GM19395 (cell line): ENCODE measurements at regions not wholly inside any gene's neighbourhood (a gene's known extent, or its start where the extent isn't known, plus 50 kb on each side); places are given as distances from the start of the nearest gene placed in this dataset.

Experiments
- ATAC-seq: cut with Tn5 transposase; IDR thresholded peaks from one replicate; pipeline ENCODE4 v1.9.1; 2021; ENCODE audit warnings: mild to moderate bottlenecking, moderate library complexity; ENCODE audit not compliant: unreplicated experiment

DNA sequence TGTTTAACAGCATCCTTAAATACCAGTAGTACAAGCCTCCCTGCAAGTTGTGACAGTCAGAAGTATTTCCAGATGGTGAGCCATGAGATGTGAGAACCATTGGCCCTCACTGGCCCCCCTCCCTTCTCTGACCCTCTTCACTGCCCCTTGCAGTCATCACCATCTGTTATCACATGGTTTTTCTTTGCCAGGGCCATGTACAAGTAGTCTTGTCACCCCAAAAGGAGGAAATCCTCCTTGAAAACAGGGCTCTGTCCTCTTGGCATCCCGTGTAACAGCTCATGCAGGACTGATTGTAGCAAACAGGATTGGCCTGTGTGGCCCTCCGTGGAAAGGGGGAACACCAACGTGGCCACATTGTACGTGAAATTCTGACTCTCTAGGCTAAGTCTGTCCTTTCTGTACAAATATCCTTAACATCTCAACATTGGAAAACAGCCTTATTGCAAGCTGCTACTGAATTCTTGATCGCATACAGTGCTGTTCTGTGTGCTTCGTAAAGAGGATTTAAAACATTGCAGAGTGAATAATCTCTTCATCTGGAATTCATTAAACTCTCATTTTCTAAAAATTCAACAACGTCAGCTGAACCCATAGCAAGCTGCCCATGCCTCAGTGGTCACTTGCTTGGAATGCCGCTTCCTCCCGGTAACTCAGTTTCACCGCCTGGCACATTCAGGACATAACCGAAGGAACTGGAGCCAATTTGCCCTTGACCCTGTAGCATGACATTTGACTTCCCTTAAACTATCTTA, 171.7 kb downstream of the ATPSCKMT start:
- ATAC-seq = no peak

DNA sequence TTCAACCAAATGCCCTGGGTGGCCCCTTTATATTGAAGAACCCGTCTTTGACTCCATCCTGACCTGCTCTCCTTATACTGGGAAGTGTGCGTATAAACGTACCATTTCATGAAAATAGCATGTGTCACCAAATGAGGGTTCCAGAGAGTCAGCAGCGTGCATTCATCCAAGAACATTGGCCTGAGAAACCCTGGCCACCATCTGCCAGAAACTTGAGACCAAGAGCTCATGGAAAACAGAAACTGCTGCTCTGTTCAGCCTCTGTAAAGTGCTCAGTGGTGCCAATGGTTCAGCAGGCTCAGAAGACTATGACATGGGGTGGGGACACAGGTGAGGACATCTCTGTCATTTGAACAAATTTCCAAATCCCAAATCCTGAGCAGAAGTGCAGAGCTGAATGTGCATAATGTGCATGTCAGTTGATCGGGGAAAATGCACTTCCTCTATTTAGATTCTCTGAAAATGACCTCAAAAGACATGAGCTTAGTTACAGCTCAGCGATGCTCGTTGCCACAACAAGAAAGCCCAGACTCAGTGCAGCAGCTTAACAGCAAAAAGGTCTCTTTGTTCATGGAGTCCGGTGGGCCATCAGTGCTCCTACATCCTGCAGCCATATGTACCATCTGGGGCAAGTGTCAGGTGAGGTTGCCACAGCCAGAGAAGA, 176.1 kb downstream of the ATPSCKMT start:
- no peak for ATAC-seq

DNA sequence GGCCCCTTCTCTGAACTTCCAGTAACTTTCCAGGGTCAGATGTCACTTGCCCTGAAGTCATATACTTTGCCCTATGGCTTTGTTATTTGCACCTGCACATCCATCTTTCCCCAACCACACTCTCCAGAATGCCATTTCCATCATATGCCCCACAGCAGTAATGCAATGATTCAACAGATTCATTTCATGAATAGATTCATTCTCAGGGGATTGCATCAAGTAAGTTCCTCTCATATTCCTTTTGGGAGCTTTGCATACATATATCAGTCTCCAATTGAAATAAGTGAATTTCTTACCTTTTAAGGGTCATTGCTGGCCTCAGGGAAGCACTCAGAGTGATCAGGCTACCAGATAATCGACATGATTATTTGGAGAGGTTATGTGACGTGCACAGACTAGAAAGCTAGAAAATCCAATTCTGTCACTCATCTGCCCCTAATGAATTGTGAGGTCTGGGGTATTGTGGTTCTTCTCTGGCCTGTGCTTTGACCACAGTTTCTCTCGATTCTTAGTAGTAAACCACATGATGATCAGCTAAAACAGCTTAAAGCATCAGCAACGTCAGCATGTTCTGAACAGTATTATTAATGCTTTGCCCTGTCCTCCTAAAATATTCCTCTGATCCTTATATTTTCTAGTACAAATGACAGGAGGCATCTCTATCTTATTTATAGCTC, 179.9 kb downstream of the ATPSCKMT start:
- ATAC-seq = no peak

DNA sequence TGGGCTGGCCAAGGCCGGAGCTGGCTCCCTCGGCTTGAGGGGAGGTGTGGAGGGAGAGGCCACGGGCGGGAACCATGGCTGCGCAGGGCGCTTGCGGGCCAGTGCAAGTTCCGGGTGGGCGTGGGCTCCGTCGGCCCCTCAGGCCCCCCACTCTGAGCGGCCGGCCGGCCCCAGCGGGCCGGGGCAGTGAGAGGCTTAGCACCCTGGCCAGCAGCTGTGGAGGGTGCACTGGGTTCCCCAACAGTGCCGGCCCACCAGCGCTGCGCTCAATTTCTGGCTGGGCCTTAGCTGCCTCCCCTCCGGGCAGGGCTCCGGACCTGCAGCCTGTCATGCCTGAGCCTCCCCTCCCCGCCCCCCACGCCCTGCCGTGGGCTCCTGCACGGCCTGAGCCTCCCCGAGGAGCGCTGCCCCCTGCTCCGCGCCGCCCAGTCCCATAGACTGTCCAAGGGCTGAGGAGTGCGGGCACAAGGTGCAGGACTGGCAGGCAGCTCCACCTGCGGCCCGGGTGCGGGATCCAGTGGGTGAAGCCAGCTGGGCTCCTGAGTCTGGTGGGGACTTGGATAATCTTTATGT, 184.2 kb downstream of the ATPSCKMT start:
- ATAC-seq = no peak

DNA sequence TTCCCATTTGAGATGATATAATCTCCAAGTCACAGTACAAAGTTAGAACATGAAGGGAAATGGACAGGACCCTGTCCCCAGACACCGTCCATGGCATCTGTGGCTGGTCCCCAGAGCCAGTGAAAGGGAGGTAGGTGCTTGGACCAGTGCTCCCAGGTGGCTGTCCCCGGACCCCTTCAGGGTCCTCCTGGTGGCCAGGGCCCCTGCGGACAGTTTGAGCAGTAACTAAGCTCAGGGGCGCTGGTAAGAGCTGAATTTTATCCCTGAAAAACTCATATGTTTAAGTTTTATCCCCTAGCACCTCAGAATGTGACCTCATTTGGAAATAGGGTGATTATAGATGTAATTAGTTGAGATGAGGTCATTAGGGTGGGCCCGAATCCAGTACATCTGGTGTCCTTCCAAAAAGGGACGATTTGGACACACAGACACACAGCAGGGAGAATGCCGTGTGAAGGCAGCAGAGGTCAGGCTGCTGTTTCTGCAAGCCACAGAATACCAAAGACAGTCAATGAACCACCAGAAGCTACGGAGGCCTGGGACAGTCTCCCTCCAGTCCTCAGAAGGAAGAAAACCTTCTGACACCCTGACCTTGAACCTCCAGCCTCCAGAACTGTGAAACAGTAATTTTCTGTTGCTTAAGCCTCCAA, 185.0 kb downstream of the ATPSCKMT start:
- no peak for ATAC-seq

DNA sequence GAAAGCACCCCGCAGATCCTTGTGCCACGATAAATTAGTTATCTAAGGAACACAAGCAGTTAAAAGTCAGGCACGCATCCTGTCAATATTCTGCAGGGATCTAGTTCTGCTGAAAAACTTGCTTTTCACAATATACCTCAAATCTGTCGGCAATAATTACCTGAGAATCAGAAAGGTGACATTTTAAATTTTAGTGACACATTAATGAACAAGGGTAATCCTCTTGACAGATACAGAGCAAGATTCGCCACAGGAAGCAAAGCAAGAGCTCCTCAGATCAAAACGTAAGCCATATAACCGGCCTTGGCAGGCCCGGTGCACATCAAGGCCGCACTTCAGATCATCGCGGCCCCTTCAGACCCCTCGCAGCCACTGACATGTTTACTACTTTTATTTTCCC, 185.7 kb downstream of the ATPSCKMT start:
- ATAC-seq = no peak

DNA sequence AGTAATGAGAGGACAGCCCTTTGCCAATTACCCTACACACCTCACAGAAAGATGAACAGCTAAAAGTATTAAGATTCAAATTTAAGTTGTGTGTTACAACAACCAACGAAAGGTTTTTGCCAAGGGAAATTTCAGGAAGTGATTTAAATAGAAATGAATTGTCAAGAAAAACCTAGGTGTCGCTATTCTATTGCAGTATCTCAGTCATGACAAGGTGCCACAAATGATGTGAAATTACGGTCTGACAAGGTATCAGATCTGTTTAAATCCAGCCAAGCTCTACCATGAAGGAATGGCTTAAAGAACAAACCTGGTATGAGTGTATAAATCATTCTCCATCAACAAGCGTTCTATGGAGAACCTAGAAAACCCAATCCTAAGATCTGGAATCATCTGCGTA, 189.7 kb downstream of the ATPSCKMT start:
- no peak for ATAC-seq

DNA sequence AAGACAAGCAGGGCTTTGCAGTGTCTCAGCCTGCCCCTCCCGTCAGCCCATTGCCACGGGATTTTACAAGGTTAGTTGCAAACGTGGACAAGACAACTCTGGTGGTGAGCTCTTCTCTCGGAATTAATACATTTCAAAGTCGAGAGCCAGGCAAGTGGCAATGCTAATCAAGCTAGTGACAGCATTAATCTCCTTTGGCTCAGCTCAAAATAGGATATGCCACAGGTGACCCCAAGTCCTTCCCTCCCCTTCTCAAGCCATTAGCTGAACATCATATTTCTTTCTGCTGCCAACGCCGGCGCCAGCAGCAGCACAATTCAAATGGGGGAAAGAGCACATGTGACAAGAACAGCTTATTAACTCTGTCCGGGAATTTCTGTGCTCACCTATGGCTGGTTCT, 190.1 kb downstream of the ATPSCKMT start:
- ATAC-seq = no peak

DNA sequence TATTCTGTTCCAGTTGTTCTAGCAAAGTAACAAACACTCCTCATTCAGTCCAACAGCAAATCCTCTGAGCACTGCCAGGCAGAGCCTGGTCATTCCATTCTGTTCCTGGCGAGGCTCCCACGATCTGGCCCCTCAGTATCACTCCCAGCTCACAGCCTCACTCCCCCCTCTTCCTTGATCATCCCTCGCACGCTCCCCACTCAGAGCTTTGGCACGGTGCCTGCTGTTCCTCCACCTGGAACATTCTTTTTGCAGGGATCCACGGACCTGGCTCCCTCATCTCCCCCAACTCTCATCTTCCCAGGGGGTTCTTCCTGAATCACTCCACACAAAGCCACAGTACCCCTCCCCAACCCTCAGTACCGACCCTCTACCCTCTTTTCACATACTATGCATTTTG, 192.3 kb downstream of the ATPSCKMT start:
- no peak for ATAC-seq

DNA sequence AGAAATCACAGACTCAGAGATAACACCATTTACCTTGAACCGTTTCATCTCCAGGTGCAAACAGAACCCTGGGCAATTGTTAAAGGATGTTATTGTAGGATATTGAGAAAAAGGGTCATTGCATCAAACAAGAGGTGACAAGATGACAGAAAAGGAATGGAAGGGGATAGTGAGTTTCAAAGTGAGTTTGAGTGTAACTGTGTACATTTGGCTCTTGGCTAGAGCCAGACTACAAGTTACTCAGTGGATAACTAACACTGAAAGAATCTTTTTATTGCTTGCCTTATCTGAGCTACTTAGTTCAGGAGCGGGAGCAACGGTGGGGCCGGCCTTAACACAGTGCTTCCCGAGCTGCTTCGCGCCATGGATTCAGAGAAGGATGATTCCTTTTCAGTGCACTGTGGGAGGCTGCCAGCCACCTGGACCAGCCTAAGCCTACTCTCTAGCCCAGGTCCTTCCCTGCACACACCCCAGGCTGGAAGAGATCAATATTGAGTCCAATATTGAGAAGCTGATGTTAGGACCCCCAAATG, 193.4 kb downstream of the ATPSCKMT start:
- no peak for ATAC-seq

DNA sequence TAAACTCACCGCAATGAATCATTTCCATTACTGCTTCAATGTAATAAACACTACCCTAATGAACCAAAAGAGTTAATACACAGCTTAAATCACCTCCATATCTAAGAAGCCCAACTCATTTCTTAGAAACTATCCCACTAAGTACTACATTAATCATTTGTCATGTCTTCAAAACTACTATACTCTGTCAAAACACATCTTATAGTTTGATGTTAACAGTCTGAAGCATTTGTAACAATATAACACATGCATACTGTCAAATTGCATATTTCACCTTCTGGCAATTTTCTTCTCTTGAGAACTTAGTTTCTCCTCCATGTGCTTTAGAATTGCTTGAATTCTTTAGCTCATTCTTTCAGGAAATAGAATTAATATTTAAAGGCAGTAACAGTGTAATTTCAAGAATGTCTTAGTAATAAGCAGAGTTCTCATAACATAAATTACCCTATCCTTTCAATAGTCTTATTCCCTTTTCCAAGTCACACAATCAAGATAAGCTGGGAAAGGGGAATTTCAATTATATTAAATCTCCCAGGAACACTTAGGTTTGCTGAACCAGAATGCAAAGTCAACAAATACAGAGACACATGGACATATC, 199.7 kb downstream of the ATPSCKMT start:
- no peak for ATAC-seq

DNA sequence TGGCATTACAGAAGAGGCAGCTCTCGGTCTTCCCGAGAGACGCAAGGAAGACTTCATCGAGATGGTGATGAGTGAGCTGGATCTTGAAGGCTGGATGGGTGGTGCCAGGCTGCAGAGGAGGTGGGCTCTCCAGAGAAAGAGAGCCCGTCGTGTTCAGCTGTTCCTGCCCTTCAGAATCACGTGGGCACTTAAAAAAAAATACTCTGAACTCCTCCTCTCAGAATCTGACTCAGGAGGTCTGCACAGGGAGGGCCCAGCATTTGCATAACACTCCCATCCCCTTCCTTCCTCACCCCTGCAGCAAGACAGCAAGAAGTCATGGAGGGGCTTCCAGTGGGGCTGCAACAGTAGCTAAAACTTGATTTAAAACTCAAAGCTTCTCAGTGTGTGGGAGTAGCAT, 203.0 kb downstream of the ATPSCKMT start:
- no peak for ATAC-seq

DNA sequence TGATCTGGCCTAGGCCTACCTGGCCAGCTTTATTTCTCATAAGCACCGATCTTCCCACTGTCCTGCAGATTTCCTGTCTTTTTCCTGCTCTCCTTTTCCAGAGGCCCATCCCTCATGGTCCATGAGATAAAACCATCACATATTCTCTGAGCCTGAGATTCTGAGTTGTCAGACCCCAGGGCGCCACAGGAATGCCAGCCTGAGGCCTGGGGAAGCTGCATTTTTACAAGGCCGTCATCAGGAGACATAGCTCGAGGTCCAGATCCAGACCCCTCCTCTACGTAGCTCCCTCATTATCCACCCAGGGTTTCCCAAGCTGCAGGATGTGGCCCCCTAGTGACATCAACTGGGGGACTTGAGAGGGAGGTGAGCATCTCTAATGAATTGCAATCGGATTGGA, 204.3 kb downstream of the ATPSCKMT start:
- no peak for ATAC-seq

DNA sequence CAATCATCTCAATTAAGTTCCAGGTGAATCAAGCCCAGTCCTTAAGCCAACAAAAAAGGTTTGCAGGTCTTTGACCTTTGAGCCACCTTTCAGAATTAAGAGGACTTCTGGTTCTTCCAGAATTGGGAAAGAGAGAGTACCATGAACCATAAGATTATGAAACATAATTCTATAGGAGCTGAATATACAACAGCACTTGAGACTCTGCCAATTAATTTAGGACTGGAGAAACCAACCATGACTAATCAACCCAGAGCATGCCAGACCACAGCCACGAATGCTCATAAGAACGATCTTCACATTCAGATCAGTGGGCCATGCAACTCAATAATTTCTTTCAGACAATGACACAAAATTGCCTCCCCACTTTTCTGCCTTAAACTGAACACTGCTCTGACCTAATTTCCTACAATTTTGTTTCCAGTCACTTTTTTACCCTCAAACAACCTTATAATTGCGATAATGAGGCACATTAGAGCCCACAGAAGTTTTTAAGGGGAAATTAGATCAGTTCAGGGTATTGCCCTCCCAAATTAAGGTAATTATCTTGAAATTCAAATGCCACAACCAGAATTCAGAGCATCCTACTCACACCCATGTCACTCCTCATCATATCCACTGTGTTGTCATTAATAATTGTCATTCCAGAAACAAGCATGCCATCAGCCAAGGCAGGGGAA, 213.4 kb downstream of the ATPSCKMT start:
- no peak for ATAC-seq

DNA sequence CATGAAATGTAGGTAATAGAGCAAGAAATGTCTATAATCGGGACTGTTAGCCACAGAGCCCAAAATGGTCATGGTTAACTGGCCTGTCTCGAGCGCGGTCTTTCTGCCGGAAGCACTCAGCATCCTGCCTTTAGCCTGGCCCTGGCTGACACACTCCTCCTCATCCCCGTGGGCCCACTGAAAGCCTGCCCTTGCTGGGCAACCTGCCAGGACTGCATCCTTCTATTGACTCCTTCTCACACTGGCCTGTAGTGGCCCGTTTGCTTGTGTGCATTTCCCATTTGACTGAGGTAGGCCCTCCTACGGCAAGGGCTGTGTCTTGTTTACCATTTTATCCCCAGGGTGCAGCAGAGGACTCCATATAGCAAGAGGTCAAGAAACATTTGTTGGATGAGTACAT, 215.7 kb downstream of the ATPSCKMT start:
- ATAC-seq = no peak

DNA sequence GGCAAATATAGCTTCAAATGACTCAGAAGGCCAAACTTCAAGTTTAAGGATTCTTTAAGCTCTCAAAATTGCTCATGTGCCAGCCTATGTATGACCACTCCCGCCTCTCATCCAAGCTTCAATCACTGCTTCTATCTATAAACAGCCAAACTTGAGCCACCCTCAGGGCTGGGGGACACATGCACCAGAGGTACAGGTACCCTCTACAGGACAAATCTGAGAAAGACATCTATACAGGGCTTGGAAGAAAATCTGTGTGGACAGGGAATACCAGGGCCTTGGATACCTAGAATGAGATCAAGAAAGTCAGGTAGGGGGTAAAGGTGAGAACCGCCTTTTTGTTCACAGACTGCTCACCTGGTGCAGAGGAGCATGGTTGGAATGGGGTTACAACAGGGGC, 217.9 kb downstream of the ATPSCKMT start:
- no peak for ATAC-seq

DNA sequence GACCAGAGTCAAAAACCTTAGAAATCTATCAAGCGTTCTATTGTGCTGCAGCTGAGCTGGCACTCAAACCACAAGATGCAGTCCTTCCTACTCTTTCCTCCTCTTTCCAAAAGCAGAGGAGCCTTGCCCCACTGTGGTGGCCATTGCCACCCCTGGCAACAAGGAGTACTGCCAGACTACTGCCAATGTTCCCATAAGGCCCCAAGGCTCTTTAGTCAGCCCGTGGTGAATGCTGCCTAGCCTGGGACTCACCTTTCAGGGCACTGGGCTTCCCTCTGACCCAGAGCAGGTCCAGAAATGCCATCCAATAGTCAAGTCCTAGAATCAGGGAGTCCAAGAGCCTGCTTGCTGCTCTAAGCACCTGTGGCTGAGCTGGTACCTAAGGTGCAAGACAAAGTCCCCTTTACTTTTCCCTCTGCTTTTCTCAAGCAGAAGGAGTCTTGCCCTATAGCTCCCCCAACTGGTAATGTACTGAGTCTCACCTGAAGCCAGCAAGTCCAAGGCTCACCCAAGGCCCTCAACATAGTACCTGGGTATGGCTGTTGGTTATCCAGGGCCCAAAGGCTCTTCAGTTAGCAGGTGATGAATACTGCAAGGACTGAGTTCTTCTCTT, 219.4 kb downstream of the ATPSCKMT start:
- no peak for ATAC-seq

DNA sequence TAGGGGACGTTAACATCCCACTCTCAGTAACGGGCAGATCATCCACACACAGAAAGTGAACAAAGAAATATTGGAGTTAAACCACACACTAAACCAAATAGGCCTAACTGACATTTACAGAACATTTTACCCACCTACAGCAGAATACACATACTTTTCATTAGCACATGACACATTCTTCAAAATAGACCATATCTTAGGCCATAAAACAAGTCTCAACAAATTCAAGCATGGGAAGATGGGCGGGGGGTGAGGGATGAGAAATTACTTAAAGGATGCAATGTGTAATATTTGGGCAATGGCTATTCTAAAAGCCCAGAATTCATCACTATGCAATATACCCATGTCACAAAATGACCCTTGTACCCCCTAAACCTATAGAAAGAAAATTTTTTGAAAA, 226.2 kb downstream of the ATPSCKMT start:
- ATAC-seq = no peak

DNA sequence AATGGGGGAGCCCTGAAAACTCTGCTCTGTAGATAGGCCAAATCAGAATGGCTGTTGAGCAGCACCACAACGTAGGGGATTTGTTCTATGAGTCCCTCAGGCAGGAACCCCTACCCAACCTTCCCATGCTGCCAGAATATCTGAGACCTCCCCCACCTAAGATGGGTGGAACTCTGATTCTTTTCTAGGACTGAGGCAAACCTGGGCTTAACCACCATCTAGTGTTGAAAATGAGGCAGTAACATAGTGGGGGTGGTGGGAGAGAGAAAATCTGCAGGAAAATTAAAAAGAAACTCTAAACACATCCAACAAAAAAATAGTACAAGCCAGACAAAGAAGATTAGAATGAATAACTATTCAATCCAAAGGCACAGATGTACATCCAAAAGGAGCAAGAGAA, 228.4 kb downstream of the ATPSCKMT start:
- ATAC-seq = no peak

DNA sequence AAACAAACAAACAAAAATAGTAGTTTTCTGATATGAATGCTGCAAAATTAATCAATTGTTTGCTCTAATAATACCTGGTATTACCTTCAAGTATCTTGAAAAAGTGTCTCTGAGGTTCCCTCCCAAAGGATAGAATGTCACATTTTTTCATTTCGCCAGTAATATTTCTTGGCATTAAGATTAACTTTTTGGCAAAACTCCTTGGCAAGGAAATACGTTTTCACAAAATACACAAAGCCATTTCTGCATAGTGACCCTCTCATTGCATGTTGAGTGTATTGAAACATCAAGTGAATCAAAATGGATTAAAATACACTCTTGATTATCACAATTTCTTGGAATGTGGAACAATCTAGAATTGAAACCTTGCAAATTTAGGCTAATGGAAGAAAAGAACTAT, 230.5 kb downstream of the ATPSCKMT start:
- no peak for ATAC-seq
